NCI-H82 treated with DMSO at 0.1 percent for 48 hours (cell line): ENCODE measurements at regions not wholly inside any gene's neighbourhood (a gene's known extent, or its start where the extent isn't known, plus 50 kb on each side); places are given as distances from the start of the nearest gene placed in this dataset.
"Not testable (repeated sequence)": the region's sequence is repeated elsewhere in the genome, so short reads cannot be mapped to it uniquely, and the experiment has no call there.

Experiments
- DNase-seq: peaks from one replicate; lab custom pipeline; 2025; ENCODE audit not compliant: unreplicated experiment; lab: John Stamatoyannopoulos, UW

GRCh38 chr9:84054341-84055010 is 73.9 kb downstream of the RMI1 start:
- DNase-seq, result no peak

DNA sequence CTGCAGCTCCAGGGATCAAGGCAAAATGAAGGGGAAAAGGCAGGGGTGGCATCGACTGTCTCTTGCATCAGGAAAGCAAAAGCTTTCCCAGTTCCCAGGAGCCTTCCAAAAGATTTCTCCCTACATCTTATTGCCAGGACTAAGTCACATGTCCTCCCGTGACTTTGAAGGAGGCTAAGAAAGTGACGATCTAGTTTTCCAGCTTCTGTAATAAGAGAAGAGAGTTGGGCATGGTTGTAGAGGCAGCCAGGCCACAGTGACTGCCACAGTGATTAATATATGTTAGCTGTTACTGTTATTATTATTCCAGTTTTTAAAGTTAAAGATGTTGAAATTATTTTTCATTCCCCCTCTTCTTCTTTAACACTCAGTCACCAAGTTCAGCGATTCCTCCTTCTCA is 77.1 kb downstream of the RMI1 start:
- DNase-seq, result no peak

- DNase-seq, result no peak
Observed at GRCh38 chr9:84059936-84060335, 79.3 kb downstream of the RMI1 start.

- no peak for DNase-seq
Observed at GRCh38 chr9:84061613-84062193, 81.1 kb downstream of the RMI1 start.

DNA sequence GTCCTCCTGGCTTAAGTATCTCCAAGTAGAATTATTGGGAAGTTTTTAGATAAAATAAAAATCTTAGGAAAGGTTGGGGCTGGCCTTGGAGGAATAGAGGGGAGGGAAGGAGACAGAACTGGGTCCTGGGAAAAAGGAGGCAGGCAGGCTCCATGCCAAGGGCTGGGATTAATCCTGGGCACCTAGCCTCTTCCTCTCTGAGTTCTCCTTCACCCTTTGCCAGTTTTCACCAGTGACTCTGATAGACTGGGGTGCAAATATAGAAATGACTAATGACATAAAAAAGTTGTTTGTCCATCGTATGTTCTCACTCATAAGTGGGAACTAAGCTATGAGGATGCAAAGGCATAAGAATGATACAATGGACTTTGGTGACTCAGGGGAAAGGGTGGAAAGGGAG is 81.9 kb downstream of the RMI1 start:
- no peak for DNase-seq

DNA sequence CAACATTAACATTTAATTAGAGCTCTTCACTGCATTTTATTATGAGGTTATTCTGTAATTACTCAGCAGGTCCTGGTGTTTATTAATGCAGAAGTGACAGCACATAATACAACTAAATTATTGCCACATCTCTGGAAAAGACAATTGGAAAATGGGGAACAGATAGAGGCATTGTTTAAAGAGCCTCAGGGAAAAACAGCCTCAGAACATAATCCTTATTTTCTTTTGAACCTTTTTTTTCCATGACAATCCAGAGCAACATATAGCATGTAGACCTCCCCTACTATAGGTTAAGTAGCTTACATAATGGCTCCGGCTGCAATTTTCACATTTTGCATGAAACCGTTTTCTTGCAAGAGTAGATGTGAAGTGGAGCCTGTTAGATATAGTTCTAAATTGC is 87.2 kb downstream of the RMI1 start:
- DNase-seq, result no peak

GRCh38 chr9:84068872-84069271 is 88.3 kb downstream of the RMI1 start:
- DNase-seq, result no peak

DNA sequence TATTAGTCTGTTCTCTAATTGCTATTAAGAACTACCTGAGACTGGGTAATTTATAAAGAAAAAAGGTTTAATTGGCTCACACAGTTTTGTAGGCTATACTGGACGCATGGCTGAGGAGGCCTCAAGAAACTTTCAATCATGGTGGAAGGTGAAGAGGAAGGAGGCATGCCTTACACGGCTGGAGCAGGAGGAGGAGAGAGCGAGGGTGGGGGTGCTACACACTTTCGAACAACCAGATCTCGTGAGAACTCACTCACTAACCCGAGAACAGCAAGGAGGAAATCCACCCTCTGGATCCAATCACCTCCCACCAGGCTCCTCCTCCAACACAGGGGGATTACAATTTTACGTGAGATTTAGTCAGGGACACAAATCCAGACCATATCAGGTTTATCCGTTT is 90.0 kb downstream of the RMI1 start:
- DNase-seq, result no peak

- DNase-seq, result no peak
Observed at GRCh38 chr9:84072621-84073180, 92.1 kb downstream of the RMI1 start.

GRCh38 chr9:84075004-84075403 is 94.4 kb downstream of the RMI1 start:
- DNase-seq, result no peak

DNA sequence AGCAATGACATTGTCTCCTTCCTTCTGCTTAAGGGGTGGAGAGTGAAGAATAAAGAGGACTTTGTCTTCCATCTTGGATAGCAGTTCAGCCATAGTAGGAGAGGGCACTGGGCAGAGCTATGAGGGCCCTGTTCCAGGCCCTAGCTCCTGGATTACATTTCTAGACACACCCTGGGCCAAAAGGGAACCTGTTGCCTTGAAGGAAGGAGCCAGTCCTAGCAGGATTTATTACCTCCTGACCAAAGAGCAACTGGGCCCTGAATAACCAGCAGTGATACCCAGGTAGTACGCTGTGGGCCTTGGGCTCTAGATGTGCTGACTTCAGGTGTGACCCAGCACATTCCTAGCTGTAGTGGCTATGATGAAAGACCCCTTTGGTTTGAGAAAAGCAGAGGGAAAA is 95.8 kb downstream of the RMI1 start:
- no peak for DNase-seq

DNA sequence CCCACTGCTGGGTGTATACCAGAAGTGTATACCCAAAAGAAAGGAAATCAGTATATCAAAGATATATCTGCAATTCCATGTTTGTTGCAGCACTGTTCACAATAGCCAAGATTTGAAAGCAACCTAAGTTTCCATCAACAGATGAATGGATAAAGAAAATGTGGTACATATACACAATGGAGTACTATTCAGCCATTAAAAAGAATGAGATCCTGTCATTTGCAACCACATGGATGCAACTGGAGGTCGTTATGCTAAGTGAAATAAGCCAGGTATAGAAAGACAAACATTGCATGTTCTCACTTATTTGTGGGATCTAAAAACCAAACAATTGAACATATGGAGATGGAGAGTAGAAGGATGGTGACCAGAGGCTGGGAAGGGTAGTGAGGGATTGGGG is 97.2 kb downstream of the RMI1 start:
- DNase-seq, result not testable (repeated sequence)

DNA sequence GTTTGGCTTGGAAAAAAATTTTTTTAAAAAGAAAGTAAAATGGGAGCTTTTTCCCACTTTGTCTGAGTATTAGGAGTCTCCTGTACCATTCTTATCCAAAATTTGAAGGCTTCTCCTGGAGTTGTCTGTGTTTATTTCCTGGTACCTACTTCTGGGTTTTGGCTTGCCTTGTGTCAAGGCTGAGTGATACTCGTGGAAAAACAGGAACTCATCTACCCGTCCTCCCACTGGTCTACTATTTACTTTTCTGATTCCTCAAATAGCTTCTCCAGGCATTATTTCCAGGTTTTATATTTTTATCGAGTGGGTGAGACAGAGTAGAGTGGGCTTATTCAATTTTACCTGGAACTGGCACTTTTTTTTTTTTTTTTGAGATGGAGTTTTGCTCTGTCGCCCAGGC is 99.4 kb downstream of the RMI1 start:
- no peak for DNase-seq

GRCh38 chr9:84101964-84102632 is 121.5 kb downstream of the RMI1 start:
- no peak for DNase-seq

DNA sequence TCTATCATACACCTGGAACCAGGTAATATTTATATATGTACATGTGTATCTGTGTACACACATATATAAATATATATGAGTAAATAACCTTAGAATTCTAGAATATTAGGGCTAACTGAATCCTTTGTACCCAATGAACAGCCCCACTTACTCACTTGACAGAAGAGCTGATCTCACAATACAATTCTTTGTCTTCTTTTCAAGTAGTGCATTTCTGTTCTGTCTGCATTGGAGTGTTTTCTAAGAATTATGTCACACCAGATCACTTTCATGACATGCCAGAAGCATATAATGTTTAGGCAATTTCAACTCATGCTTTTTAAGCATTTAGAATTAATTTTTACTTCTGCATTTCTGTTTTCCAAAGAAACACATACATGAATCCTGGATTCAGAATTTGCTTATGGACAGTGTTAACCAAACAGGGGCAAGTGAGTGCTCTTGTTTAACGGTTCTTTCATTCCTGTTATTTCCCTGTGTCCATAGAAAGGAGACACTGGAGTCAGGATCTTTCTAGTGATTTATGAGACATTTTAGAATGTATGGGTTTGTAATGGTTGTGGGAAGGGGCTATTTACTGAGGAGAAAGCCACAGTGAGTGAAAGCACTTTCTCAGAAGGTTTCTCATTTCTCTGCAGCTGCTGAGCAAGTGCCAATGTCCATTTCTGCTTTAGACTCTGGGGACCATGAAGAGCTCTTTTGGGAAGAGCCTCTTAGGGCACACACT is 123.2 kb downstream of the RMI1 start:
- no peak for DNase-seq

GRCh38 chr9:84107081-84107480 is 126.5 kb downstream of the RMI1 start:
- DNase-seq, result no peak

GRCh38 chr9:84107995-84108394 is 127.4 kb downstream of the RMI1 start:
- DNase-seq, result no peak

- DNase-seq, result no peak
Observed at GRCh38 chr9:84111726-84112125, 131.1 kb downstream of the RMI1 start.

- no peak for DNase-seq
Observed at GRCh38 chr9:84121991-84122523, 141.5 kb downstream of the RMI1 start.

GRCh38 chr9:84122572-84122971 is 142.0 kb downstream of the RMI1 start:
- no peak for DNase-seq

DNA sequence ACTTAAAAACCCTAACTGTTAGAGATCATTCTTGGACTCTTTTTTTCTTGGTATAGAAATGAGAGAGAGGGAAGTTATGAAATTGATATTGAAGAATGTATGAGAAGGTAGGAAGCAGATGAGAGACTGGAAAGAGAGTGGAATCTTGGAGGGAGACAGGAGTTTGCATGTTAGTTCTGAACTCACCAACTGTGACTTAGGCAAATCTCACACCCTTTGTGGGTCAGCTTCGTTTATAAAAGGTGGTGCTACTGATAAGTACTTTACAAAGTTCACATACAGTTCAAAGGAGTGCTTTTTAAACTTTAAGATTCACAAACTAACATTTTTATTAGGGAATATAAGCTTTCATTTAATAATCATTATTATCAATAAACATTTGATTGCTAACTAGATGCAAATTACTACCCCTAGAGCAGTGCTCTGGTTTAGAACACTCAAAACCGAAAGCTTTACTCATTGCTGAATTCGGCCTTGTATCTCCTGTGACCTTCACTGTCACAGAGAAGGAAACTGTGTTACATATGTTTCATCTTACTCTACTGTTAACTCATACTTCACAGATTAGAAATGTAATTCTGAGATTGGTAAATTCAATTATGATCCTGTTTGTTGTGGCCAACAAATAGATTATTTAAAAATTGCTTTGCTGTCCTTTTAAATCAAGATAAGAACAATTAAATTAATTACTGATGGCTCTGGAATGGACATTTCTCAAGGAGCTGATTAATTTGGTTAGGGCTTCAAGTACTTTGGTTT is 143.2 kb downstream of the RMI1 start:
- peak; percentile 35 for DNase-seq
